Uterus (tissue), 3 donors: ENCODE measurements at regions not wholly inside any gene's neighbourhood (a gene's known extent, or its start where the extent isn't known, plus 50 kb on each side); places are given as distances from the start of the nearest gene placed in this dataset.

Experiments used
- DNase-seq, 2 donors: peaks; one replicate each; pipeline ENCODE4 v3.0.0-alpha.2; 2019 to 2020
- H3K27ac ChIP-seq, 2 donors: fragments of 200-600 bp; sonication (generic); 1 replicate in 1 of 2; 2 replicates in 1 of 2; pipeline ENCODE4 v1.5.1; 2016 to 2018
- H3K27me3 ChIP-seq, 2 donors: fragments of 200-600 bp; sonication (generic); one replicate each; pipeline ENCODE4 v1.5.1; 2018 to 2019; ENCODE audit warnings: control low read depth in 1 of 2
- H3K36me3 ChIP-seq, 2 donors: fragments of 200-600 bp; sonication (generic); one replicate each; pipeline ENCODE4 v1.5.1; 2019; ENCODE audit warnings: control low read depth in 1 of 2
- H3K4me1 ChIP-seq, 2 donors: fragments of 200-600 bp; sonication (generic); one replicate each; pipeline ENCODE4 v1.5.1; 2018 to 2019; ENCODE audit warnings: control low read depth in 1 of 2
- H3K4me3 ChIP-seq, 2 donors: fragments of 200-600 bp; sonication (generic); 1 replicate in 1 of 2; 2 replicates in 1 of 2; pipeline ENCODE4 v1.5.1; 2018 to 2019; ENCODE audit warnings: mild to moderate bottlenecking in 1 of 2
- H3K9me3 ChIP-seq, 2 donors: fragments of 200-600 bp; sonication (generic); one replicate each; pipeline ENCODE4 v1.5.1; 2019; ENCODE audit warnings: control low read depth in 1 of 2
- POLR2A ChIP-seq, 2 donors: fragments of 450-650 bp; IDR thresholded peaks; one replicate each; pipeline ENCODE4 v1.6.1; 2016; ENCODE audit warnings: antibody characterized with exemption in 2 of 2, mild to moderate bottlenecking in 1 of 2, moderate library complexity in 1 of 2
- intact Hi-C: fragments of 100-400 bp; cut with DNase I; formaldehyde crosslinking; loops from one replicate; pipeline ENCODE4 v1.15.1; 2023; ENCODE audit warnings: low total_unique reads
- TF ChIP-seq, protein P1 (sequence below), 4 experiments: fragments of 200-600 bp in 2 of 4; fragments of 450-650 bp in 2 of 4; sonication (generic) in 2 of 4; IDR thresholded peaks; one replicate each; pipeline ENCODE4 v1.5.1; 2016 to 2019; ENCODE audit warnings: antibody characterized with exemption in 4 of 4, mild to moderate bottlenecking in 2 of 4, moderate library complexity in 1 of 4
- donor health status: DM: yes; HTN: yes; CAD: no.

DNA sequence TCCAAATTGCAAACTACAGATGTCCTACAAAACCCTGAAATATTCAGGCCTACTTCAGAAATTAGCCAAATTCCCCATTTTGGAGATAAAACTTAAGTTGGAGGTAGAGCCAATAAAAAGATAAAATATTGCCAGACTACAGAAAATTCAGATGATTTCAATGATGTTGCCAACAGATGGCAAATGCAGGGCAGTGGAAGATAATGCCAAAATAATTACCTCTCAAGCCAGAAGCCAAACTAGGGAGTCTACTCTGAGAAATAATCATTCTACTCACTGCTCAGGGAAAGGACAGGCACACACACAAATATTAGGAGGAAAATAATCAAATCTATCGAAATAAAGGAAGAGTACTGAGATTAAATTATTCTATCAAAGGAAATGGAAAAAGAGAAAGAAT, 347.5 kb upstream of the CCNG1 start:
- H3K36me3 ChIP-seq, result no peaks in the 10 kb centered on the region

DNA sequence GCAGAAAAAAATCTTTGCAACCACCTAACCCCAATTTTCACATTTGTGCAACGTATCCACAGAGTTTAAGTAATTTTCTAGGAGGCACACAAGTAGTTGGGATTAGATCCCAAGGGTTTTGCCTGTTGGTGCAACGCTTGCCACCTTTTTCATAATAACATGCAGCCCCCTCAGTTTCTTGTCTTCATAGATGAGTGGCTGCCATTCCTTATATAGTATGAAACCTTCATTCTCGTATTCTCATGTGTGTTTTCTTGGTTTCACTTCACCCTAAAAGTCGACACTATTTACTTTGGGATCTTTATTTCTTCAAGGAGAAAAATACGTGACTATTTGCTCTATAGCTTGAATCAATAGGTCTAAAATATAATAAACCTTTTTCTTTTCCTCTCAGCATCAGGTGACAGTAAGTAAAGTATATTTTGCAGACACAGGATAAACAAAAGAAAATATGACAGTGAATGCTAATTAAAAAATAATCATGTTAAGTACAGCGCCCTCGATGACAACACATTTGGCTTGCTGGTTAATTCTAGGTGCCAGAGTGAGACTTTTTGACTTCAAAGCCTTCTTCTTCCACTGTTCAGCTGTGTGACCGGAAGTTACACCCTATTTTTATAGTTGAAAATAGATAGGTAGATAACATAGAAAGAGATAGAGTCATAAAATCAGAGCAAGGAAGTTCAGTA, 342.8 kb upstream of the CCNG1 start:
- Histone ChIP-seq H3K4me1 (no peaks in the 10 kb centered on the region), H3K36me3 (no peaks in the 10 kb centered on the region), H3K4me3 (no peak overlapping the region), H3K9me3 (no peaks in the 10 kb centered on the region), H3K27me3 (no peaks in the 10 kb centered on the region), H3K27ac (no peak overlapping the region)
- TF ChIP-seq, protein P1, sequence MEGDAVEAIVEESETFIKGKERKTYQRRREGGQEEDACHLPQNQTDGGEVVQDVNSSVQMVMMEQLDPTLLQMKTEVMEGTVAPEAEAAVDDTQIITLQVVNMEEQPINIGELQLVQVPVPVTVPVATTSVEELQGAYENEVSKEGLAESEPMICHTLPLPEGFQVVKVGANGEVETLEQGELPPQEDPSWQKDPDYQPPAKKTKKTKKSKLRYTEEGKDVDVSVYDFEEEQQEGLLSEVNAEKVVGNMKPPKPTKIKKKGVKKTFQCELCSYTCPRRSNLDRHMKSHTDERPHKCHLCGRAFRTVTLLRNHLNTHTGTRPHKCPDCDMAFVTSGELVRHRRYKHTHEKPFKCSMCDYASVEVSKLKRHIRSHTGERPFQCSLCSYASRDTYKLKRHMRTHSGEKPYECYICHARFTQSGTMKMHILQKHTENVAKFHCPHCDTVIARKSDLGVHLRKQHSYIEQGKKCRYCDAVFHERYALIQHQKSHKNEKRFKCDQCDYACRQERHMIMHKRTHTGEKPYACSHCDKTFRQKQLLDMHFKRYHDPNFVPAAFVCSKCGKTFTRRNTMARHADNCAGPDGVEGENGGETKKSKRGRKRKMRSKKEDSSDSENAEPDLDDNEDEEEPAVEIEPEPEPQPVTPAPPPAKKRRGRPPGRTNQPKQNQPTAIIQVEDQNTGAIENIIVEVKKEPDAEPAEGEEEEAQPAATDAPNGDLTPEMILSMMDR (IDR thresholded peaks at IDR 0.05), result no peak
- no peak for TF ChIP-seq POLR2A (IDR thresholded peaks at IDR 0.05)
- intact Hi-C loops, result no loop called here
- no peak for DNase-seq

More for the DNA sequence above, 347.5 kb upstream of the CCNG1 start:
- no peaks in the 10 kb centered on the region for H3K4me1 ChIP-seq
- TF ChIP-seq, protein P1 (IDR thresholded peaks at IDR 0.05), result no peak
- TF ChIP-seq POLR2A (IDR thresholded peaks at IDR 0.05), result no peak
- H3K27me3 ChIP-seq, result no peaks in the 10 kb centered on the region
- no peak overlapping the region for H3K4me3 ChIP-seq
- intact Hi-C loops, result no loop called here
- H3K9me3 ChIP-seq, result no peaks in the 10 kb centered on the region
- no peak overlapping the region for H3K27ac ChIP-seq
- no peak for DNase-seq

DNA sequence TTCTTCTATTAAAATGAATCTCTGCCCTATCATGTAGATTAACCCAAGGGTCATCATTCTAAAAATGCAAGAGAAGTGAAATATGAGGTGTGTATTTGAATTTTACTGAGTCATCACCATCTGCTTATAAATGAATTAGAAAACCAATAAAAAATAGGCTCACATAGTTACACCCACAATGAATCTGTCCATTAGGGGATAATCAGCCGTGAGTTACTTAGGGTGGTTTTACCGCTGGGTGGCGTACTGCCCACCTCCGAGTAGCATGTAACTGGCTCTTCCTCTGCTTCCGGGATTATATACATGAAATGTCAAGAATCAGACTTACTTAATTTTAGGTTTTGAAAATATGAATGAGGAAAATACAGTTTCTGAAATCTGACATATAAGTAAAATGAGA, 332.9 kb upstream of the CCNG1 start:
- DNase-seq, result no peak

GRCh38 chr5:163105456-163105855, 331.9 kb upstream of the CCNG1 start:
- TF ChIP-seq POLR2A (IDR thresholded peaks at IDR 0.05), result no peak
- TF ChIP-seq, protein P1 (IDR thresholded peaks at IDR 0.05), result no peak
- peaks cover 0 to 2% of the 10 kb centered on the region in 2 donors for H3K36me3 ChIP-seq
- intact Hi-C loops, result no loop called here
- H3K4me1 ChIP-seq, result no peaks in the 10 kb centered on the region
- H3K27ac ChIP-seq, result no peak overlapping the region
- H3K27me3 ChIP-seq, result no peaks in the 10 kb centered on the region
- no peaks in the 10 kb centered on the region for H3K9me3 ChIP-seq
- no peak for DNase-seq
- no peak overlapping the region for H3K4me3 ChIP-seq

More for the DNA sequence above, 332.9 kb upstream of the CCNG1 start:
- Histone ChIP-seq H3K4me1 (no peaks in the 10 kb centered on the region), H3K36me3 (peaks cover 0 to 2% of the 10 kb centered on the region in 2 donors), H3K27me3 (no peaks in the 10 kb centered on the region), H3K9me3 (no peaks in the 10 kb centered on the region), H3K4me3 (no peak overlapping the region), H3K27ac (no peak overlapping the region)
- TF ChIP-seq POLR2A (IDR thresholded peaks at IDR 0.05), result no peak
- TF ChIP-seq, protein P1 (IDR thresholded peaks at IDR 0.05), result no peak
- intact Hi-C loops, result no loop called here

- no peak for TF ChIP-seq POLR2A (IDR thresholded peaks at IDR 0.05)
- TF ChIP-seq, protein P1 (IDR thresholded peaks at IDR 0.05), result no peak
These were observed 331.3 kb upstream of the CCNG1 start for GRCh38 chr5:163106098-163106497.

More at GRCh38 chr5:163106098-163106497, 331.3 kb upstream of the CCNG1 start:
- H3K27ac ChIP-seq, result no peak overlapping the region
- no peaks in the 10 kb centered on the region for H3K36me3 ChIP-seq
- H3K9me3 ChIP-seq, result no peaks in the 10 kb centered on the region
- intact Hi-C loops, result no loop called here
- no peak for DNase-seq
- H3K27me3 ChIP-seq, result no peaks in the 10 kb centered on the region
- H3K4me3 ChIP-seq, result no peak overlapping the region
- no peaks in the 10 kb centered on the region for H3K4me1 ChIP-seq
